Ovary (tissue), 7 donors: ENCODE measurements at regions not wholly inside any gene's neighbourhood (a gene's known extent, or its start where the extent isn't known, plus 50 kb on each side); places are given as distances from the start of the nearest gene placed in this dataset.

Source experiments
- DNase-seq, 5 donors: peaks; one replicate each; pipeline ENCODE4 v3.0.0-alpha.2; 2019 to 2020
- H3K27ac ChIP-seq, 2 donors: fragments of 200-600 bp; one replicate each; pipeline versions ENCODE4 v1.5.1 to v1.8.0; 2019 to 2022
- H3K27me3 ChIP-seq: fragments of 200-600 bp; one replicate; pipeline ENCODE4 v1.8.0; 2022
- H3K36me3 ChIP-seq: fragments of 200-600 bp; sonication (generic); one replicate; pipeline ENCODE4 v1.5.1; 2019
- H3K4me1 ChIP-seq: one replicate; pipeline ENCODE4 v1.8.1; 2013; ENCODE audit warnings: mild to moderate bottlenecking, moderate library complexity; ENCODE audit not compliant: insufficient read depth
- H3K4me3 ChIP-seq: fragments of 200-600 bp; sonication (generic); one replicate; pipeline ENCODE4 v1.5.1; 2017
- H3K9me3 ChIP-seq, 2 donors: fragments of 200-600 bp in 1 of 2; sonication (generic) in 1 of 2; one replicate each; pipeline versions ENCODE4 v1.5.1 to v1.8.1; 2013 to 2019; ENCODE audit warnings: mild to moderate bottlenecking in 1 of 2, moderate library complexity in 1 of 2
- CTCF ChIP-seq, 3 donors: fragments of 450-650 bp in 2 of 3; fragments of 200-600 bp in 1 of 3; IDR thresholded peaks; one replicate each; pipeline versions ENCODE4 v1.5.1 to v1.8.0; 2016 to 2022; ENCODE audit warnings: antibody characterized with exemption in 3 of 3, mild to moderate bottlenecking in 1 of 3
- EP300 ChIP-seq: sonication (generic); formaldehyde crosslinking; IDR thresholded peaks from one replicate; pipeline ENCODE4 v1.6.1; 2017; ENCODE audit warnings: antibody characterized with exemption
- POLR2A ChIP-seq: fragments of 450-650 bp; IDR thresholded peaks from one replicate; pipeline ENCODE4 v1.6.1; 2017; ENCODE audit warnings: antibody characterized with exemption, mild to moderate bottlenecking, moderate library complexity
- WGBS, 3 donors: extraction: QIAGEN DNeasy Blood & Tissue Kit in 1 of 3; methylation state at CpG; one replicate each; pipeline versions ENCODE4 v1.1.5 to v1.1.7; 2013 to 2017; 5-methylcytosine and 5-hydroxymethylcytosine counted together
- intact Hi-C, 4 donors: fragments of 100-400 bp; cut with DNase I; formaldehyde crosslinking; loops; one replicate each; pipeline versions ENCODE4 v1.11.0 to v1.15.1; 2022 to 2023
- donor health status: DM: no; HTN: no; CAD: no; lungs with moderate emphysema.
- donor health status: DM: no; HTN: no; CAD: no.
- donor health status: Bipolar disorder and iron deficiency.
- donor health status: DM: no; HTN: no; CAD: no.
- donor health status: DM: yes; HTN: yes; CAD: no.

- intact Hi-C loops, result no loop called here
- Histone ChIP-seq H3K27ac (no peak overlapping the region), H3K4me3 (no peak overlapping the region), H3K27me3 (no peaks in the 10 kb centered on the region), H3K36me3 (no peaks in the 10 kb centered on the region), H3K9me3 (no peaks in the 10 kb centered on the region), H3K4me1 (peaks cover 8% of the 10 kb centered on the region)
- TF ChIP-seq EP300 (no peak), CTCF (IDR thresholded peaks at IDR 0.05) (no peak), POLR2A (no peak)
- 48 to 65% (median 59%) methylated on average over 5 of the region's 5 CpGs for WGBS, 3 donors
- no peak for DNase-seq
Observed at GRCh38 chr5:56686337-56687195, 128.8 kb upstream of the MAP3K1 start.

DNA sequence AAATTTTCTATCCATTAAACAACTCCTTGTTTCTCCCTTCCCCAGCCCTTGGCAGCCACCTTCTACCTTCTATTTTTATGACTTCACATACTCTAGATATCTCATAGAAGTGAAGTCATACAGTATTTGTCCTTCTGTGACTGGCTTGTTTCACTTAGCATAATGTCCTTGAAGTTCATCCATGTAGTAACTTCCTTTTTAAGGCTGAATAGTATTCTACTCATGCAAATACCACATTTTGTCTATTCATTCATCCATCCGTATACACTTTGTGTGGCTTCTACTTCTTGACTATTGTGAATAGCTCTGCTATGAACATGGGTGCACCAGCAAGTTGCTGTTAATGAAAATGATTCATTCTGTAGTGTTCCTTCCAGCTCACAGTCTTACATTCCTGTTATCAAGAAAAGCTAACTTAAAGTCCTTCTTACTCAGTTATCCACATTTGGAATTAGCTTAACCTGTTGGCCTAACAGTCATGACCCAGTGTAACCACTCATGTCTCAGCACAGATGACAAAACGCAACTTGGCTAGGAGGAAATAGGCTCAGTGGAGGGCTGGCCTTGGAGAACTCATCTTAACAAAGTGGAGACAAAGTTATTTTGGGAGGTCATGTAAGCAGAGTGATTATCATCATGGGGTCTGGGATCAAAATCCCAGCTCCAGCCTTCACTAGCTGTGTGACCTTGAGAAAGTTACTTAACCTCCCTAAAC is 129.7 kb upstream of the MAP3K1 start:
- WGBS, 3 donors, result 37 to 71% (median 50%) methylated on average over 2 of the region's 2 CpGs
- intact Hi-C loops, result no loop called here
- H3K9me3 ChIP-seq, result no peaks in the 10 kb centered on the region
- H3K36me3 ChIP-seq, result no peaks in the 10 kb centered on the region
- no peak for TF ChIP-seq CTCF (IDR thresholded peaks at IDR 0.05)
- TF ChIP-seq POLR2A, result no peak
- TF ChIP-seq EP300, result no peak
- H3K27me3 ChIP-seq, result no peaks in the 10 kb centered on the region
- peaks cover 9% of the 10 kb centered on the region for H3K4me1 ChIP-seq
- no peak for DNase-seq
- H3K4me3 ChIP-seq, result no peak overlapping the region
- no peak overlapping the region for H3K27ac ChIP-seq

- 92 to 95% (median 95%) methylated on average over 3 of the region's 3 CpGs for WGBS, 3 donors
- H3K36me3 ChIP-seq, result no peaks in the 10 kb centered on the region
- H3K27ac ChIP-seq, result no peak overlapping the region
- H3K4me3 ChIP-seq, result no peak overlapping the region
- H3K27me3 ChIP-seq, result no peaks in the 10 kb centered on the region
- no peaks in the 10 kb centered on the region for H3K9me3 ChIP-seq
- peaks cover 9% of the 10 kb centered on the region for H3K4me1 ChIP-seq
- TF ChIP-seq EP300 (no peak), CTCF (IDR thresholded peaks at IDR 0.05) (no peak), POLR2A (no peak)
- intact Hi-C loops, result no loop called here
- no peak for DNase-seq
Observed at GRCh38 chr5:56684159-56684558, 131.2 kb upstream of the MAP3K1 start.

- H3K9me3 ChIP-seq, result no peaks in the 10 kb centered on the region
- intact Hi-C loops, result no loop called here
Observed at GRCh38 chr5:56683733-56684132, 131.6 kb upstream of the MAP3K1 start.

More at GRCh38 chr5:56683733-56684132, 131.6 kb upstream of the MAP3K1 start:
- peaks cover 11% of the 10 kb centered on the region for H3K4me1 ChIP-seq
- no peak for DNase-seq
- no peak overlapping the region for H3K4me3 ChIP-seq
- H3K36me3 ChIP-seq, result no peaks in the 10 kb centered on the region
- no peak overlapping the region for H3K27ac ChIP-seq
- no peak for TF ChIP-seq POLR2A
- TF ChIP-seq EP300, result no peak
- TF ChIP-seq CTCF (IDR thresholded peaks at IDR 0.05), result no peak
- H3K27me3 ChIP-seq, result no peaks in the 10 kb centered on the region
- WGBS, 3 donors, result 94 to 97% (median 95%) methylated on average over 2 of the region's 2 CpGs
